ENCODE measurements at regions not wholly inside any gene's neighbourhood (a gene's known extent, or its start where the extent isn't known, plus 50 kb on each side); places are given as distances from the start of the nearest gene placed in this dataset.

- Histone ChIP-seq H3K4me2 (ENCODE audit: unreplicated experiment) (no peak overlapping the region), H3K4me1 (ENCODE audit: insufficient read depth) (peaks cover 18% of the 10 kb centered on the region), H2AFZ (no peak overlapping the region), H3K27me3 (replicated peaks; ENCODE audit: insufficient read depth) (no peaks in the 10 kb centered on the region), H3K36me3 (ENCODE audit: low read depth) (no peaks in the 10 kb centered on the region), H3K4me3 (no peak overlapping the region), H3K9me2 (ENCODE audit: insufficient read depth) (no peaks in the 10 kb centered on the region), H3K9me3 (ENCODE audit: low read depth) (no peaks in the 10 kb centered on the region), H3F3A (ENCODE audit: insufficient read depth) (peaks cover 13% of the 10 kb centered on the region; the same call in 1 of the 2 replicates), H3K79me2 (ENCODE audit: insufficient read depth) (no peaks in the 10 kb centered on the region), H3K27ac (no peak overlapping the region), H4K20me1 (ENCODE audit: insufficient read depth) (no peaks in the 10 kb centered on the region), H3K9ac (no peak overlapping the region)
- WGBS, 2 experiments (ENCODE audit: low coverage in 1 of 2, low lambda C conversion rate in 2 of 2, missing lambda C conversion rate in 2 of 2) = 61 to 65% methylated on average over 3 of the region's 3 CpGs
- TF ChIP-seq EZH2phosphoT487 (IDR thresholded peaks at IDR 0.05; ENCODE audit: insufficient read depth, low read depth) (no peak), EZH2 (IDR thresholded peaks at IDR 0.05; ENCODE audit: insufficient read depth, poor library complexity, severe bottlenecking) (no peak)
- in situ Hi-C loops (cut with MboI) = no loop called here
- DNase-seq = no peak
Measured at GRCh38 chr9:12958708-12959107, 183.9 kb downstream of the LURAP1L start.

GRCh38 chr9:12961276-12961809 is 186.5 kb downstream of the LURAP1L start:
- peak overlapping the region; percentile 9 for H3K4me2 ChIP-seq (ENCODE audit: unreplicated experiment)
- no peak overlapping the region for H3K9ac ChIP-seq
- peaks cover 15% of the 10 kb centered on the region for H3K4me1 ChIP-seq (ENCODE audit: insufficient read depth)
- TF ChIP-seq EZH2phosphoT487 (IDR thresholded peaks at IDR 0.05; ENCODE audit: insufficient read depth, low read depth) = no peak
- TF ChIP-seq EZH2 (IDR thresholded peaks at IDR 0.05; ENCODE audit: insufficient read depth, poor library complexity, severe bottlenecking) = no peak
- in situ Hi-C loops (cut with MboI) = no loop called here
- H3F3A ChIP-seq (ENCODE audit: insufficient read depth) = peaks cover 13% of the 10 kb centered on the region; the same call in 1 of the 2 replicates
- H3K27ac ChIP-seq = no peak overlapping the region
- peak; percentile 54 for DNase-seq
- no peaks in the 10 kb centered on the region for H3K27me3 ChIP-seq (replicated peaks; ENCODE audit: insufficient read depth)
- WGBS, 2 experiments (ENCODE audit: low coverage in 1 of 2, low lambda C conversion rate in 2 of 2, missing lambda C conversion rate in 2 of 2) = 10 to 13% methylated on average over 2 of the region's 2 CpGs
- H3K9me2 ChIP-seq (ENCODE audit: insufficient read depth) = no peaks in the 10 kb centered on the region
- no peaks in the 10 kb centered on the region for H3K36me3 ChIP-seq (ENCODE audit: low read depth)
- no peaks in the 10 kb centered on the region for H4K20me1 ChIP-seq (ENCODE audit: insufficient read depth)
- H3K4me3 ChIP-seq = no peak overlapping the region
- no peak overlapping the region for H2AFZ ChIP-seq
- H3K9me3 ChIP-seq (ENCODE audit: low read depth) = no peaks in the 10 kb centered on the region
- no peaks in the 10 kb centered on the region for H3K79me2 ChIP-seq (ENCODE audit: insufficient read depth)

GRCh38 chr9:12963537-12963936 is 188.7 kb downstream of the LURAP1L start:
- Histone ChIP-seq H3K9me3 (ENCODE audit: low read depth) (no peaks in the 10 kb centered on the region), H3K27me3 (replicated peaks; ENCODE audit: insufficient read depth) (no peaks in the 10 kb centered on the region), H3F3A (ENCODE audit: insufficient read depth) (peaks cover 13% of the 10 kb centered on the region; the same call in 1 of the 2 replicates), H3K27ac (no peak overlapping the region), H3K36me3 (ENCODE audit: low read depth) (no peaks in the 10 kb centered on the region), H2AFZ (no peak overlapping the region), H3K4me2 (ENCODE audit: unreplicated experiment) (no peak overlapping the region), H4K20me1 (ENCODE audit: insufficient read depth) (no peaks in the 10 kb centered on the region), H3K4me1 (ENCODE audit: insufficient read depth) (peaks cover 11% of the 10 kb centered on the region; the same call in 1 of the 2 replicates), H3K79me2 (ENCODE audit: insufficient read depth) (no peaks in the 10 kb centered on the region), H3K4me3 (no peak overlapping the region), H3K9me2 (ENCODE audit: insufficient read depth) (no peaks in the 10 kb centered on the region), H3K9ac (no peak overlapping the region)
- TF ChIP-seq EZH2phosphoT487 (IDR thresholded peaks at IDR 0.05; ENCODE audit: insufficient read depth, low read depth) (no peak), EZH2 (IDR thresholded peaks at IDR 0.05; ENCODE audit: insufficient read depth, poor library complexity, severe bottlenecking) (no peak)
- no peak for DNase-seq
- in situ Hi-C loops (cut with MboI) = no loop called here

GRCh38 chr9:12964271-12964670 is 189.5 kb downstream of the LURAP1L start:
- Histone ChIP-seq H3K36me3 (ENCODE audit: low read depth) (no peaks in the 10 kb centered on the region), H3K4me3 (no peak overlapping the region), H3K79me2 (ENCODE audit: insufficient read depth) (no peaks in the 10 kb centered on the region), H3K9me2 (ENCODE audit: insufficient read depth) (no peaks in the 10 kb centered on the region), H2AFZ (no peak overlapping the region), H3K9ac (no peak overlapping the region), H3K4me1 (ENCODE audit: insufficient read depth) (peaks cover 11% of the 10 kb centered on the region; the same call in 1 of the 2 replicates), H3K4me2 (ENCODE audit: unreplicated experiment) (no peak overlapping the region), H3K27me3 (replicated peaks; ENCODE audit: insufficient read depth) (no peaks in the 10 kb centered on the region), H3K9me3 (ENCODE audit: low read depth) (no peaks in the 10 kb centered on the region), H3F3A (ENCODE audit: insufficient read depth) (peaks cover 13% of the 10 kb centered on the region; the same call in 1 of the 2 replicates), H3K27ac (no peak overlapping the region), H4K20me1 (ENCODE audit: insufficient read depth) (no peaks in the 10 kb centered on the region)
- no peak for DNase-seq
- TF ChIP-seq EZH2 (IDR thresholded peaks at IDR 0.05; ENCODE audit: insufficient read depth, poor library complexity, severe bottlenecking) (no peak), EZH2phosphoT487 (IDR thresholded peaks at IDR 0.05; ENCODE audit: insufficient read depth, low read depth) (no peak)
- WGBS, 2 experiments (ENCODE audit: low coverage in 1 of 2, low lambda C conversion rate in 2 of 2, missing lambda C conversion rate in 2 of 2) = 71 to 75% methylated on average over 2 of the region's 2 CpGs
- in situ Hi-C loops (cut with MboI) = no loop called here

- no peak for DNase-seq
- no peak overlapping the region for H3K27ac ChIP-seq
- no peaks in the 10 kb centered on the region for H3K9me3 ChIP-seq (ENCODE audit: low read depth)
- no peaks in the 10 kb centered on the region for H3K9me2 ChIP-seq (ENCODE audit: insufficient read depth)
- 0 to 5% methylated on average over 1 of the region's 1 CpG for WGBS, 2 experiments (ENCODE audit: low coverage in 1 of 2, low lambda C conversion rate in 2 of 2, missing lambda C conversion rate in 2 of 2)
- no peaks in the 10 kb centered on the region for H3K36me3 ChIP-seq (ENCODE audit: low read depth)
- in situ Hi-C loops (cut with MboI) = no loop called here
- peaks cover 8% of the 10 kb centered on the region; the same call in 1 of the 2 replicates for H3F3A ChIP-seq (ENCODE audit: insufficient read depth)
- H3K27me3 ChIP-seq (replicated peaks; ENCODE audit: insufficient read depth) = no peaks in the 10 kb centered on the region
- H3K4me3 ChIP-seq = no peak overlapping the region
- peaks cover 11% of the 10 kb centered on the region; the same call in 1 of the 2 replicates for H3K4me1 ChIP-seq (ENCODE audit: insufficient read depth)
- no peaks in the 10 kb centered on the region for H3K79me2 ChIP-seq (ENCODE audit: insufficient read depth)
- H3K4me2 ChIP-seq (ENCODE audit: unreplicated experiment) = no peak overlapping the region
- no peak for TF ChIP-seq EZH2phosphoT487 (IDR thresholded peaks at IDR 0.05; ENCODE audit: insufficient read depth, low read depth)
- TF ChIP-seq EZH2 (IDR thresholded peaks at IDR 0.05; ENCODE audit: insufficient read depth, poor library complexity, severe bottlenecking) = no peak
- H4K20me1 ChIP-seq (ENCODE audit: insufficient read depth) = no peaks in the 10 kb centered on the region
- no peak overlapping the region for H3K9ac ChIP-seq
- H2AFZ ChIP-seq = no peak overlapping the region
Measured at GRCh38 chr9:12965303-12965702, 190.5 kb downstream of the LURAP1L start.
